NCI-H1694 treated with DMSO at 0.1 percent for 48 hours (cell line): ENCODE measurements at regions not wholly inside any gene's neighbourhood (a gene's known extent, or its start where the extent isn't known, plus 50 kb on each side); places are given as distances from the start of the nearest gene placed in this dataset.

Source experiments
- DNase-seq: peaks from one replicate; lab custom pipeline; 2025; lab: John Stamatoyannopoulos, UW

DNA sequence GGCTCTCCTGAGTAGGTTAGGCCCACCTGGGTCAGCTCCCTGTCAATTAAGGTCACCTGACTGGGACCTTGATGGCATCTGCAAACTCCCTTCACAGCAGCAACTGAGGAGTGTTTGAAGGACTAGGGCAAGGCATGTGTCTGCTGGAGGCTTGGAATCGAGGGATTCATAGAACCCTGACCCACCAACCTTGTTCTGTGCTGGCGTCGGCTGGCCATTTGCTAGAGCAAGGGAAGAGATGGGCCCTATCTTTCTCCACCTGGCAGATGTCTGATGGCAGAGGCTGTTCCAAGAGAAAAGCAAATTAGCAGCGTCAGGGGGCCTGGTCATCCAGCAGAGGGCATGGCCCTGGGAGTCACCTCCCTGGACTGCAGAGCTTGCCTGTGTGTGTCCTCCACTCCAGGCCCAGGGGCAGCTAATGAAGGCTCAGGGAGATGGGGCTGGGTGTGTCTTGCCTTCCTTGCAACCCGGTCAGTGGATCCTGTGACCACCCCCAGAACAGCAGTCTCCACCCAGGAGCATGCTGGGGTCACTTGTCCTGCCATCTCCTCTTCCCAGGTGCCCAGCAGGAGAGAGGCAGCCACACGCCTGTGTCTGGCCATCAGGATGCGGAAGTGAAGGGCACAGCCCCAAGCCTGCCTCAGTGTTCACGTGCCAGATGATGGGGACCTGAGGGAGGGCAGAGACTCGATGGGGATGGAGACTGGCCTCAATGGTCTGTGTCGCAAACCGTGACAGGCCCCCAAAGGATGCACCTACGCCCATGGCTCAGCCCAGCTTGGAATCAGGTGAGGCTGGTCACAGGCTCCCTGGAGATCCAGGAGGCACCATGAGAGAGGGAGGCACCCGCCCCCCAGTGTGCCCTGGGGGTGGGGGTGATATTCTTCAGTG, 53.9 kb downstream of the BARX1 start:
- DNase-seq = no peak

DNA sequence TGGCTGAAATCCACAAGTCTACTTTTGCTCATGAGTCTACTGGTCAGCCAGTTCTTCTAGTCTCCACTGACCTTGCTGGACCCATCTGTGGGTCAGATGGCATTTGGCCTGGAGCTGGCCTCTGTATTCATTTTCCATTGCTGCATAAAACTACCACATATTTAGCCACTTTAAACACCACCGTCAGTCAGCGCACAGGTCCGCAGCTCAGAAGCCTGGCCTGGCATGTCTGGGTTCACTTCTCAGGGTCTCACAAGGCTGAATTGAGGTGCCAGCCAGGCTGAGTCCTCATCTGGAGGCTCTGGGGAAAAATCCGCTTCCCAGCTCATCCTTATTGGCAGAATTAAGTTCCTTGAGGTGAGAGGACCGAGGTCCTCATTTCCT, 54.7 kb downstream of the BARX1 start:
- no peak for DNase-seq

- DNase-seq = no peak
Observed at GRCh38 chr9:93899609-93900435, 55.3 kb downstream of the BARX1 start.

DNA sequence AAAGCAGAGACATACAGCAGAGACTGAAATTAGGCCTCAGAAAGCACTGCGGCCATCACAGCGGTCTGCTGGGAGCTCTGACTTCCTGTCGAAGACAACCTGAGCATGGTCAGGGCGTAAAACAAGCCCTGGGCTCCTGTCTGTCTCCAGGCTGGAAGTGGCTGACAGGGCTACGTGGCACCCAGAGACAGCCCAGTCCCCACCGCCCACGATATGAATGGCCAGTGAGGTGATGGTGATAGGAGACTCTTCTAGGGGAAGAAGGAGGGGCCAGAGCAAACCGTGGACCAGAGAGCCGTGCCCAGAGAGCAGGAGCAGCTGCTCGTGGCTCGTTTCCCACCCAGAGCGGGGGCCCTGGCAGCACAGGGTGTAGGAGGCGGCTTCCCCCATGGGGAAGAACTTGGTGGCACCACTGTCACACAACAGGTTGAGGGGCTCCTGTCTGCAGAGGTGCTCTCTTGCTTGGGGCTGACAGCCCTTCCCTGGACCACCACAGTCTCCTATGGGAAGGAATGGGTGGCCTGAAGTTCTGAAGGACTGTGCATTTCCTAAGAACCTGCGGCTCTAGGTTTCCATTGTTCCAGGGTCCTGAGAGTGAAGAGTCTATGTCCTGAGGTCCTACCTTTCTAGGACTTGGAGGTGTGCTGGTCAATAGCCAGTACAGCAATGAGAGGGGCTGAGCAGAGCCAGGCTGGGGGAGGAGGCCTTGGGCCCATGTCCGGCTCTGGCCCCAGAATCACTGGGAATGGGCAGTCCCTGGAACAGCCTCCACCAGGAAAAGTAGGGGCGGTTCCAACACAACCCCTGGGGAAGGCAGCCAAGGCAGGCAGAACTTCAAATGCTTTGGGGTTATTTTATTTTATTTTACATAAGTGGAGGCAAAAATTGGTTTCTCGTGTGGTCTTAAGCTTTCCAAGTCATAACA, 56.4 kb downstream of the BARX1 start:
- no peak for DNase-seq

- no peak for DNase-seq
Observed at GRCh38 chr9:93898026-93898425, 57.1 kb downstream of the BARX1 start.

DNA sequence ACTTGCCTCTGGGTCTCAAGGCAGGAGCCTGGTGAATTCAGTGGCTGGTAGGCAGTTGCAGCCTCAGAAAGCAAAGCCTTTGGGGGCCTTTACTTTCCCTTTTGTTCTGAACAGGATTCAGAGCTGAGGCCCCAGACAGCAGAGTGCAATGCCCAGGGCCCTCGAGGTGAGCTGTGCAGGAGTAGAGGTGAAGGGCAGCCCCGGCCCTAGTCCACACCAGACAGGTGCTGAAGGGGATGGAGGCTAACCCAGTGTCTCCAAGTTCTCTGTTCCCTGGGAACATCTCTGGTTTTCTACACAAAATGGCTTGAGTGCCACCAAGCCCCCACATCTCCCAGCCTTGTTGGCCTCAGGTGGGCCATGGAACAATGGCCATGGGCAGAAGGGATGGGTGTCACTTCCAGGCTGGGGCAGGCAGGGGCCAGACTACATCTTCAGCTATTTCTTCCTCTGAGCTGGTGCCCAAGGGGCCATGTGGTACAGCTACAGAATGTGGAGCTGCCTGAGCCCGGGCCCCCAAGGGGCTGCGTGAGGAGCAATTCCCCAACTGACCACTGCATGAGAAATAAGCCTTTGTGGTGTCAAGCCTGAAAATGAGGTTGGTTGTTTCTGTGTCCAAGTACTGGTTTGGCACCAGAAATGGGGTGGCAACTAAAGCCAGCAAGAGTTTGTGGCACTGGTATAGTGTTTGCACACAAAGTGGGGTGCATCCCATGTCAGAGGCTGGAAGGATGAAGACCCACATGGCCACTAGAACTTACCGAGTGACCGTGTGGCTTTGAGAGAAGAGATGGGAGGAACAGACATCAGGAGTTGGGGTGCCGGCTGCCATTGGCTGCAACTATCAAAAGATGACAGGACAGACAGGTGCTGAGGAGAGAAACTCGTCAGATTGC, 57.8 kb downstream of the BARX1 start:
- no peak for DNase-seq

DNA sequence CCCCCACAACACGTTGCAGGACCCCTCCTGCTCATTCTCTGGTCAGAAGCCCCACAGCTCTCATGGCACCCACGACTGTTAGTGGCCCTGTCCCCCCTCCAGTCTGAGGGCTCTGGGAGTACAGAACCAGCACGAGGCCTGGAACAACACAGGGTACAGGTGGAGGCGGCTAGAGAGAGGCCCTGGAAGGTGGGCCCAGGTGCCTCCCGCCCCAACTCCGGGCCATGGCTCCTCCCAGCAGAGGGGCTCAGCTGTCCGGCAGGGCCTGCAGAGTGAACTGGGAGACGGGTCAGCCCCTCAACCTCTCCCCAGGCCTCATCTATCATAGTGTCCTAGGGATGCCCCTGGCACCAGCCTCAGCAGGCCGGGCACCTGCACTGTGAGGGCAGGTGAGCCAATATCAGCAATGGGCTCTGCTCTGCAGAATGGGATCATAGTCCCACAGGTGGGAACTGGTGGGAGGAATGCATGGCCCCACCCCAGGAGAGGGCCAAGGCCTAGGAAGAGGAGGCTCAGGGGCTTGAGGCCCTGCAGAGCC, 58.6 kb downstream of the BARX1 start:
- DNase-seq = no peak

DNA sequence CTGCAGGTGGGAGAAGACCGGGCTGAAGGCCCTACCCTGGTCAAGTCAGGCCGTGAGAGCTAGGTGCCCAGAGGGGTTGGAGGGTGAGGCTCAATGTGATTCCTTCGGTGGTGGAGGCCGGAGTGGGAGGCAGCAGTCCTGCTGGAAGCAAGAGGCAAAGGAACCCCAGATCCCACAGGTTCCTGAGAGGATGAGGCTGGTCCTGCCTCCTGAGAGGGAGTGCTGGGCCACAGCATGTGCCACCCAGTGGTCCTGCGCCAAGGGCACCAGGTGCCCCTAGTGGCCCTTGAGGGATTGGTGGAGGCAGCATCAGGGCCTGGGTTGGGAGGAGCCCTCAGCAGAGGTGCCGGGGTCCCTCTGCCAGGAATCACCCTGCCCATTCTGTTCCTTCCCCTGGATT, 59.1 kb downstream of the BARX1 start:
- no peak for DNase-seq

DNA sequence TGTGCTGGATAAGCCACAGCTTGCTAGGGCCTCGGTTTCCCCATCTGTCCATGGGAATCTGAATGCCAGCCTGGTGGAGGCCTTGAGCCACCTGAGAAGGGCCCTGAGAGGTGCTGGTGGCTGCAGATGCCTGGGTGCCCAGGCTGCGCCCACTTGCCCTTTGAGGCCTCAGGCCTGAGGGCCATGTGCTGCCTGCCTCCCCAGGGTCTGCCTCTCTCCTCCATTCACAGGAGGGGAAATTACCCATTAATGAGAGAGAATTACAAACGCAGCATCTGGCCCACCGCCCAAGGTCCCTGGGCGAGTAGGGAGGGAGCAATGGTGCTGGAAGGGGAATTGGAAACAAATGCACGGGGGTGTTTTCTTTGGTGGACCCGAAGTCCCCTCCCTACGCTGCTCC, 59.6 kb downstream of the BARX1 start:
- no peak for DNase-seq

DNA sequence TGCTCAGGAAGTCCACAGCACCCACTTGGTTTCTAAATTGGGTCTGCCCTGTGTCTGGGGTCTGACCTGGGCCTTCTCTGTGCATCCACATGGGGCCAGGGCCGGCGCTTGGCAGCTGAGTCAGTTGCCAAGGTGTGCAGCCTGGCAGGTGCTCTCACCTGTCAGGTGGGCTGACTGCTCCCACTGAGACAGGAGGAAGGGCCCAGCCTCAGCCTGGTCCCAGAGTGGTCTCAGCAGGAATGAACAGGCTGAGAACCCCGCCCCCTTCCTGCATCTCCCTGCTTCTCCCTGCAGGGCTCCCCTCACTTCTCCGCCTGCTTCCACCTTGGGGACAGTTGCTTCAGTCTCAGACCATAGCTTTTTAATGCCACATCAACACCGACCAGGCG, 60.5 kb downstream of the BARX1 start:
- no peak for DNase-seq

DNA sequence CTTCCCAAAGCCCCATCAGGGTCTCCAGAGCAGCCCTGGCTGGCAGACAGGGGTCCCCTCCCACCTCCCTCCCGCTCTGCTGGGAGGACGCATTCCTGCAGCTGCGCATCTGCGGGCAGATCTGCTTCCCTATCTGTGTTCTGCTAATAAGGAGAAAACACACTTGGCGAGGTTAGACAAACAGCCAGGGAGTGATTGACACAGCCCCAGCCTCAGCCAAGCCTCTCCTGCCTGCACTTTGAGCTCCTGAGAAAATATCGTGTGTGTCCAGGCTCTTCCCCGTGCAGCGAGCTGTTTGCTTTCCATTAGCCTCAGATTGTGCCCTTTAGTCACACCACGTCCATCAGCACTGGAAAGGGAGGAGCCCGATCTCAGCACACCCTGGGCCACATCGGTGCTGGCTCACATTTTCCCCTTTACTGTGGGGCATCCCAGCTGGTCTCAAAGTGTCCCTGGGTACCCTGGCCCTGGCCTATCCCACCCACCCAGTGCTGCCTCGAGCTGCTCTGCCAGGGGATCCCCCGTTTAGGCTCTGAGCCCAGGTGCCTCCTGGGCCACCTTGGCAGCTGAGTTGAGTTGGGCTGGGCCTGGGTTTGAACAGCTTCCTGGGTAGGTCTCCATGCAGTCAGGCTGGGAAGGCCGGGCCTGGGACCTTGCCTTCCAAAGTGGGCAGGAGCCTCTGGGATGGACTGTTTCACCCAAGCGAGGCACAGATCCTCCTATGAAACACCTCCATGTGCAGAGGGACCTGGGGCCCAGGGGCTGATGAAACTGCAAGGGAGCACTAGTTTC, 61.1 kb downstream of the BARX1 start:
- DNase-seq = no peak

GRCh38 chr9:93893194-93893593, 62.0 kb downstream of the BARX1 start:
- DNase-seq = no peak

DNA sequence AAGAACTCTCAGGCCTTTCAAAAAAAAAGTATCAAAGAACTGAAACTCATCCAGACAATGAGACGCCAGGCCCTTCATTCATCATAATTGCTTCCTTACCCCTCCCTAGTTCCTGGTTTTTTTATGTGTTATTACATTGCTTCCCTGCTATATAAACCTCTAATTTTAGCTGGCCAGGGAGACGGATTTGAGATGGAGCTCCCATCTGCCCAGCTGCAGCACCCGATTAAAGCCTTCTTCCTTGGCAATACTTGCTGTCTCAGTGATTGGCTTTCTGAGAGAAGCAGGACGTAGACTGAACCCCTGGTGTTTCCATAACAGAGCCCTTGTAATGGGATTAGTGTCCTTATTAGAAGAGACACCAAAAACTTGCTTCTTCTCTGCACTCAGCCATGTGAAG, 62.4 kb downstream of the BARX1 start:
- no peak for DNase-seq

DNA sequence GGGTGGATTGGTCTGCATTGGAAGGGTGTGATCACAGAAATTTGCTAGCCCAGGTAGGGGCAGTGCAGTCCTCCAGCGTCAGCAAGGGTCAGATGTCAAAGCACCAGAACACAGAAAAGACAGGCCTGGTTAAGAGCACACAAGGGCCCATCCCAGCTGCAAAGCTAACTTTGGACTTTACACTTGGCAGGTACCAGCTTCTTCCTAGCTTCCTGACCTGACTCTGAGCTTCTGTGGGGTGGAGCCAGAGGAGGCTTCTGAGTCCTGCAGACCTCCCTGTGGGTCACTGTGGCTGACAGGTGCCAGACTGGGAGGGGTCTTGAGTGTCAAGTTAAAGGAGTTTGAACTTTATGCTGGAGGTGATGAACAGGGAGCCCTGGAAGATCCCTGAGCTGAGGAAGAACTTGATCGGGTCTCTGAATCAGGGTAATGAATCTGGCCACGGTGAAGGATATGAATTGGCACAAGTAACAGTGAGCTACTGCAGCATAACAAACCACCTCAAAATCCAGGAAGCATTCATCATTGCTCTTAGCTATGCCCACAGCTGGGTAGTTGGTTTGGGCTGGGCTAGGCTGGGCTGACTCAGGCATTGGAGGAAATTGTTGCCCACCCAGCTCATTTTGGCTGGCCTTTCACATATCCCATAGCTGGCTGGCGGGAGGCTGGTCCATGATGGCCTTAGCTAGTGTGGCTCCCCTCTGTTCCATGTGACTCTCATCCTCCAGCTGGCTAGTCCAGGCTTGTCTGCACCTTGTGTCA, 63.4 kb downstream of the BARX1 start:
- DNase-seq = no peak

- DNase-seq = no peak
Observed at GRCh38 chr9:93891050-93891449, 64.1 kb downstream of the BARX1 start.

DNA sequence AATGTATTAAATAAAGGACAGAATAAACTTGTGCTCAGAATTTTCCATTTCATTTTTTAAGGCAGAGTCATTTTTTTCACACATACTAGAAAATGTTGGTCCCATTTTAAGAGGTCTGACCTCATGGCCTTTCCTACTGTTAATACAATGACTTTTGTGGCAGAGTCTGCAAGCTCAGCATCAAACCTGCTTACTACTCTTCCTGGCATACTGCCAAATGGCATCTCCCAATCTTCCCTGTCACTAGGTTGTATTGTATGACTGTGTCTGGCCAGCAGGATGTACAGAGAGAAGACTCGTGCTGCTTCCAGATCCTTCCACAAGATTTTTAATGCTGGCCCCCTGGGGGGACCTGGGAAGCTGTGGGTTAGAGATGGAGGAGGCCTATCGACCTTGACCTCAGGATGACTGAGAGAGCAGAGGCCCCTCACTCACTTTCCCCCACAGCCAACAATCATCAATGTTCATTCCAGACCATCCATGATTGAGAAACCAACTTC, 64.7 kb downstream of the BARX1 start:
- DNase-seq = no peak

- no peak for DNase-seq
Observed at GRCh38 chr9:93886911-93887310, 68.2 kb downstream of the BARX1 start.

- DNase-seq = no peak
Observed at GRCh38 chr9:93884808-93885207, 70.3 kb downstream of the BARX1 start.
